HG03175 (cell line): ENCODE measurements at regions not wholly inside any gene's neighbourhood (a gene's known extent, or its start where the extent isn't known, plus 50 kb on each side); places are given as distances from the start of the nearest gene placed in this dataset.

Experiments
- ATAC-seq: cut with Tn5 transposase; IDR thresholded peaks from one replicate; pipeline ENCODE4 v1.9.1; 2021; ENCODE audit warnings: mild to moderate bottlenecking, moderate library complexity; ENCODE audit not compliant: unreplicated experiment

- ATAC-seq, result no peak
These were observed 1048.5 kb downstream of the SLC6A15 start for GRCh38 chr12:83864054-83864453.

GRCh38 chr12:83859021-83859420 is 1053.6 kb downstream of the SLC6A15 start:
- ATAC-seq, result no peak

- no peak for ATAC-seq
These were observed 1055.8 kb downstream of the SLC6A15 start for GRCh38 chr12:83856803-83857202.

- ATAC-seq, result no peak
These were observed 1062.1 kb downstream of the SLC6A15 start for GRCh38 chr12:83850531-83850930.

- no peak for ATAC-seq
These were observed 1063.9 kb downstream of the SLC6A15 start for GRCh38 chr12:83848702-83849101.

- ATAC-seq, result no peak
These were observed 1069.1 kb downstream of the SLC6A15 start for GRCh38 chr12:83843541-83843940.

- no peak for ATAC-seq
These were observed 1071.0 kb downstream of the SLC6A15 start for GRCh38 chr12:83841620-83842019.

GRCh38 chr12:83827860-83828259 is 1084.7 kb downstream of the SLC6A15 start:
- no peak for ATAC-seq

- ATAC-seq, result no peak
These were observed 1085.4 kb downstream of the SLC6A15 start for GRCh38 chr12:83827193-83827592.

GRCh38 chr12:83826112-83826511 is 1086.5 kb downstream of the SLC6A15 start:
- ATAC-seq, result peak; percentile 72

- ATAC-seq, result peak; percentile 92
These were observed 1089.1 kb downstream of the SLC6A15 start for GRCh38 chr12:83823386-83824045.

- ATAC-seq, result no peak
These were observed 1090.6 kb downstream of the SLC6A15 start for GRCh38 chr12:83821967-83822366.

GRCh38 chr12:83818881-83819280 is 1093.7 kb downstream of the SLC6A15 start:
- ATAC-seq, result no peak

- ATAC-seq, result no peak
These were observed 1094.9 kb downstream of the SLC6A15 start for GRCh38 chr12:83817730-83818129.

GRCh38 chr12:83808591-83808990 is 1104.0 kb downstream of the SLC6A15 start:
- ATAC-seq, result no peak

GRCh38 chr12:83807871-83808270 is 1104.7 kb downstream of the SLC6A15 start:
- ATAC-seq, result no peak

- ATAC-seq, result no peak
These were observed 1106.7 kb downstream of the SLC6A15 start for GRCh38 chr12:83805873-83806272.

GRCh38 chr12:83805156-83805772 is 1107.3 kb downstream of the SLC6A15 start:
- no peak for ATAC-seq

- no peak for ATAC-seq
These were observed 1110.6 kb downstream of the SLC6A15 start for GRCh38 chr12:83801972-83802371.

- ATAC-seq, result no peak
These were observed 1112.6 kb downstream of the SLC6A15 start for GRCh38 chr12:83800022-83800421.

GRCh38 chr12:83796531-83796930 is 1109.8 kb downstream of the TMTC2 start:
- no peak for ATAC-seq

GRCh38 chr12:83793616-83794015 is 1106.9 kb downstream of the TMTC2 start:
- ATAC-seq, result no peak
